Chondrocyte (in vitro differentiated cells): ENCODE measurements at regions not wholly inside any gene's neighbourhood (a gene's known extent, or its start where the extent isn't known, plus 50 kb on each side); places are given as distances from the start of the nearest gene placed in this dataset.

Experiments used
- DNase-seq: peaks from one replicate; pipeline ENCODE4 v3.0.0; 2021; ENCODE audit warnings: mixed read lengths, low spot score
- H3K27ac Mint-ChIP-seq: one replicate; pipeline ENCODE4 v1.8.0; 2021; ENCODE audit warnings: mild to moderate bottlenecking, moderate library complexity, mixed read lengths; ENCODE audit not compliant: unreplicated experiment
- H3K27me3 Mint-ChIP-seq: 2 replicates; pipeline ENCODE4 v1.8.0; 2021; ENCODE audit warnings: low read depth, mixed read lengths
- H3K36me3 Mint-ChIP-seq: 2 replicates; pipeline ENCODE4 v1.8.0; 2021; ENCODE audit warnings: low read depth, mixed read lengths
- H3K4me1 Mint-ChIP-seq: 2 replicates; pipeline ENCODE4 v1.8.0; 2021; ENCODE audit warnings: low read depth, mild to moderate bottlenecking, mixed read lengths
- H3K4me3 Mint-ChIP-seq: one replicate; pipeline ENCODE4 v1.8.0; 2021; ENCODE audit warnings: mild to moderate bottlenecking, moderate library complexity, mixed read lengths; ENCODE audit not compliant: unreplicated experiment
- H3K9me3 Mint-ChIP-seq: 2 replicates; pipeline ENCODE4 v1.8.0; 2021; ENCODE audit warnings: low read depth, mixed read lengths
- CTCF ChIP-seq: fragments of 200-600 bp; sonication (generic); IDR thresholded peaks from 2 replicates; pipeline ENCODE4 v1.5.0; 2021; ENCODE audit warnings: antibody characterized with exemption, mild to moderate bottlenecking, moderate library complexity

GRCh38 chr1:96632045-96632664, 89.4 kb upstream of the PTBP2 start:
- H3K4me1 Mint-ChIP-seq: no peaks in the 10 kb centered on the region
- H3K27ac Mint-ChIP-seq: no peak overlapping the region
- no peak overlapping the region for H3K4me3 Mint-ChIP-seq
- no peak for TF ChIP-seq CTCF
- no peak for DNase-seq
- no peaks in the 10 kb centered on the region for H3K27me3 Mint-ChIP-seq
- no peaks in the 10 kb centered on the region for H3K9me3 Mint-ChIP-seq
- no peaks in the 10 kb centered on the region for H3K36me3 Mint-ChIP-seq

- no peak for DNase-seq
- TF ChIP-seq CTCF: no peak
- no peak overlapping the region for H3K27ac Mint-ChIP-seq
- no peaks in the 10 kb centered on the region for H3K9me3 Mint-ChIP-seq
- no peak overlapping the region for H3K4me3 Mint-ChIP-seq
- no peaks in the 10 kb centered on the region for H3K4me1 Mint-ChIP-seq
- H3K27me3 Mint-ChIP-seq: peaks cover under 1% of the 10 kb centered on the region
- no peaks in the 10 kb centered on the region for H3K36me3 Mint-ChIP-seq
These were observed 87.9 kb upstream of the PTBP2 start for GRCh38 chr1:96633695-96634094.

- H3K27ac Mint-ChIP-seq: no peak overlapping the region
- H3K27me3 Mint-ChIP-seq: peaks cover 4% of the 10 kb centered on the region
- no peak overlapping the region for H3K4me3 Mint-ChIP-seq
- TF ChIP-seq CTCF: no peak
- H3K4me1 Mint-ChIP-seq: no peaks in the 10 kb centered on the region
- no peaks in the 10 kb centered on the region for H3K9me3 Mint-ChIP-seq
- no peak for DNase-seq
- no peaks in the 10 kb centered on the region for H3K36me3 Mint-ChIP-seq
These were observed 86.7 kb upstream of the PTBP2 start for GRCh38 chr1:96634883-96635282.

- Mint-ChIP-seq H3K4me3 (no peak overlapping the region), H3K9me3 (no peaks in the 10 kb centered on the region), H3K4me1 (no peaks in the 10 kb centered on the region), H3K27me3 (peaks cover 7% of the 10 kb centered on the region), H3K36me3 (no peaks in the 10 kb centered on the region), H3K27ac (no peak overlapping the region)
- TF ChIP-seq CTCF: no peak
- no peak for DNase-seq
These were observed 80.3 kb upstream of the PTBP2 start for GRCh38 chr1:96641282-96641681.

GRCh38 chr1:96643519-96643918, 78.1 kb upstream of the PTBP2 start:
- Mint-ChIP-seq H3K4me1 (no peaks in the 10 kb centered on the region), H3K27me3 (peaks cover 7% of the 10 kb centered on the region), H3K27ac (no peak overlapping the region), H3K9me3 (no peaks in the 10 kb centered on the region), H3K4me3 (no peak overlapping the region), H3K36me3 (no peaks in the 10 kb centered on the region)
- no peak for DNase-seq
- TF ChIP-seq CTCF: no peak
